DND-41 (cell line): ENCODE measurements at regions not wholly inside any gene's neighbourhood (a gene's known extent, or its start where the extent isn't known, plus 50 kb on each side); places are given as distances from the start of the nearest gene placed in this dataset.

ENCODE experiments used
- ATAC-seq: fragments of 200-7000 bp; cut with Tn5 transposase; 3 replicates; pipeline ENCODE4 v1.9.1; 2021; ENCODE audit warnings: low read depth; ENCODE audit not compliant: insufficient read depth
- DNase-seq: peaks from one replicate; pipeline ENCODE4 v3.0.0-alpha.2; 2020
- H2AFZ ChIP-seq: 2 replicates; pipeline ENCODE4 v1.6.0; 2012; ENCODE audit warnings: low read depth, low read length
- H3K27ac ChIP-seq: 2 replicates; pipeline ENCODE4 v1.5.1; 2012; ENCODE audit warnings: low read length, inconsistent platforms
- H3K27me3 ChIP-seq: fragments of 200-600 bp; sonication (generic); 2 replicates; pipeline ENCODE4 v1.6.0; 2012; ENCODE audit warnings: low read length, mild to moderate bottlenecking, inconsistent platforms; ENCODE audit not compliant: insufficient read depth, poor library complexity
- H3K36me3 ChIP-seq: 2 replicates; pipeline ENCODE4 v1.5.1; 2012; ENCODE audit warnings: low read length, inconsistent platforms; ENCODE audit not compliant: insufficient read depth
- H3K4me1 ChIP-seq: 2 replicates; pipeline ENCODE4 v1.5.1; 2012; ENCODE audit warnings: mild to moderate bottlenecking, low read length; ENCODE audit not compliant: insufficient read depth
- H3K4me2 ChIP-seq: 2 replicates; pipeline ENCODE4 v1.6.0; 2012; ENCODE audit warnings: mild to moderate bottlenecking, moderate library complexity, low read length, inconsistent platforms; ENCODE audit not compliant: insufficient read depth
- H3K4me3 ChIP-seq, 2 experiments: fragments of 200-600 bp in 1 of 2; shearing (Covaris generic) in 1 of 2; 2 replicates each; pipeline ENCODE4 v1.5.1; 2012 to 2016; ENCODE audit warnings: inconsistent platforms in 2 of 2, low read length in 2 of 2, mild to moderate bottlenecking in 2 of 2, low read depth in 1 of 2, moderate library complexity in 1 of 2
- H3K79me2 ChIP-seq: 2 replicates; pipeline ENCODE4 v1.6.0; 2012; ENCODE audit warnings: low read length, inconsistent platforms; ENCODE audit not compliant: insufficient read depth
- H3K9ac ChIP-seq: 2 replicates; pipeline ENCODE4 v1.6.0; 2012; ENCODE audit warnings: low read depth, mild to moderate bottlenecking, inconsistent platforms, low read length, moderate library complexity
- H3K9me3 ChIP-seq: 2 replicates; pipeline ENCODE4 v1.5.1; 2012; ENCODE audit warnings: low read length, moderate library complexity, mild to moderate bottlenecking, inconsistent platforms; ENCODE audit not compliant: insufficient read depth, severe bottlenecking
- H4K20me1 ChIP-seq: 2 replicates; pipeline ENCODE4 v1.6.0; 2012; ENCODE audit warnings: low read length; ENCODE audit not compliant: insufficient read depth
- CTCF ChIP-seq: IDR thresholded peaks from 2 replicates; pipeline ENCODE4 v1.5.1; 2012; ENCODE audit warnings: borderline replicate concordance, low read length, moderate library complexity, mild to moderate bottlenecking; ENCODE audit not compliant: poor library complexity, severe bottlenecking; ENCODE audit errors: extremely low read depth
- EZH2 ChIP-seq: IDR thresholded peaks from 3 replicates; pipeline ENCODE4 v1.6.1; 2012; ENCODE audit warnings: borderline replicate concordance, low read depth, mild to moderate bottlenecking, moderate library complexity, low read length, inconsistent platforms; ENCODE audit not compliant: severe bottlenecking

GRCh38 chr16:65195998-65196397, 74.1 kb upstream of the CDH11 start:
- no peak overlapping the region for H3K9ac ChIP-seq
- no peak overlapping the region for H3K4me2 ChIP-seq
- no peak overlapping the region for H3K4me3 ChIP-seq
- TF ChIP-seq EZH2 (no peak), CTCF (no peak)
- no peaks in the 10 kb centered on the region for H3K9me3 ChIP-seq
- DNase-seq, result no peak
- no peaks in the 10 kb centered on the region for H3K79me2 ChIP-seq
- H3K4me1 ChIP-seq, result no peaks in the 10 kb centered on the region
- ATAC-seq, result no peak
- H3K36me3 ChIP-seq, result no peaks in the 10 kb centered on the region
- H2AFZ ChIP-seq, result no peak overlapping the region
- no peaks in the 10 kb centered on the region for H3K27me3 ChIP-seq
- no peaks in the 10 kb centered on the region for H4K20me1 ChIP-seq
- no peak overlapping the region for H3K27ac ChIP-seq

- TF ChIP-seq CTCF (no peak), EZH2 (no peak)
Measured at GRCh38 chr16:65185241-65185778, 63.4 kb upstream of the CDH11 start.

GRCh38 chr16:65181071-65181561, 59.3 kb upstream of the CDH11 start:
- Histone ChIP-seq H3K4me3 (no peak overlapping the region), H3K79me2 (no peaks in the 10 kb centered on the region), H3K36me3 (no peaks in the 10 kb centered on the region), H3K27me3 (no peaks in the 10 kb centered on the region), H3K9ac (no peak overlapping the region), H3K4me2 (no peak overlapping the region), H2AFZ (no peak overlapping the region), H3K27ac (no peak overlapping the region), H3K4me1 (no peaks in the 10 kb centered on the region), H4K20me1 (no peaks in the 10 kb centered on the region), H3K9me3 (no peaks in the 10 kb centered on the region)
- TF ChIP-seq CTCF (no peak), EZH2 (no peak)
- DNase-seq (no peak), ATAC-seq (no peak)

More at GRCh38 chr16:65185241-65185778, 63.4 kb upstream of the CDH11 start:
- H3K4me3 ChIP-seq, result no peak overlapping the region
- H3K4me1 ChIP-seq, result no peaks in the 10 kb centered on the region
- no peaks in the 10 kb centered on the region for H3K27me3 ChIP-seq
- ATAC-seq (no peak), DNase-seq (no peak)
- no peaks in the 10 kb centered on the region for H4K20me1 ChIP-seq
- H3K27ac ChIP-seq, result no peak overlapping the region
- H2AFZ ChIP-seq, result no peak overlapping the region
- no peaks in the 10 kb centered on the region for H3K9me3 ChIP-seq
- H3K36me3 ChIP-seq, result no peaks in the 10 kb centered on the region
- H3K4me2 ChIP-seq, result no peak overlapping the region
- H3K9ac ChIP-seq, result no peak overlapping the region
- no peaks in the 10 kb centered on the region for H3K79me2 ChIP-seq
